NCI-H2227 (cell line): ENCODE measurements at regions not wholly inside any gene's neighbourhood (a gene's known extent, or its start where the extent isn't known, plus 50 kb on each side); places are given as distances from the start of the nearest gene placed in this dataset.
A peak's percentile ranks its signal among the peaks of the same experiment; 100 is the strongest.

Source experiments
- DNase-seq: peaks from one replicate; lab custom pipeline; 2025; ENCODE audit not compliant: unreplicated experiment; lab: John Stamatoyannopoulos, UW

DNA sequence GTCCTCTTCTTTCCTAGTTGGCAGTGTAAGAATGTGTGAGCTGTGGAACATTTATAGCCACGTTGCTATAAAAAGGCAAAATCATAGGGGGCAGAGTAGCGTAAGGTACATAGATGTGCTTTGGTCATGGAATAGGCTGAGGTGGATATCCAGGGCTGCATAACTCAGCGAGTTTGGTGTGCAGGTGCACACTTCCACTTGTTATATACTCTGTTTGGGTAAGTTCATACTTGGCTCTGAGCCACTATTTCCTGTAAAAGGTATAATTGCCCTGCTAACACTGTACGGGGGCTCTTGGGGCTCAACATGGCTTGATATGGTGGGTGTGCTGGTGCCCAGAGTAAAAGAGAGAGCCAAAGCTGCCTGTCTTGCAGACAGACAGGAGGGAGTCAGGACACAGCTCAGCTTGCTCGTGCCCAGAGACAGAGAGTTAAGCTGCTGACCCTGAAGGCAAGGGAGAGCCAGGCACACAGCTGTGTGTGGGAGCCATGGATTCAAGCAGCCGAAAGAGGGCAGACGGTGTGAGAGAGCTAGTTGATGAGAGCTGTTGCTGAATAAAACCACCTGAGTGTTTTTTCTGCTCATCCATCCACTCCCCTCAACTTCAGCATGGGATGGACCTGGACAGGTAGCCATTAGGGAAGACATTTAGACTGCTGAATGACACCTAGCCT lies 126.7 kb downstream of the DKK1 start:
- DNase-seq: peak; percentile 26

DNA sequence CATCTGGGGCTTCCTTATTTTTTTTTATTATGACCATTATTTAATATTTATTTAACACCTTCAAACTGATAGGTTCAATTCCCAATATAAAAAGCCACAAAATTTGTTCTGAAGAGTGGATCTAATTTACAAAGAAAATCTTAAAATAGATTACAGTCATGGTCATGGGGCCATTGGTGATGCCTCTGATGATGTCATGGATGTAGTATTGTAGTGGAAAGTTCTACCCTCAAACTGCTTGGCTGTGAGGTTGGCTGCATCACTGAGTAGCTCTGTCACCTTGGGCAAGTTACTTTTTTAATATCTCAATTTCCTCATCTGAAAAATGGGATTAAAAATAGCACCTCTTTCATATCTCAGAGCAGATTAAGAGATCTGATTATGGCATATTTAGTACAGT lies 128.5 kb downstream of the DKK1 start:
- DNase-seq: no peak

DNA sequence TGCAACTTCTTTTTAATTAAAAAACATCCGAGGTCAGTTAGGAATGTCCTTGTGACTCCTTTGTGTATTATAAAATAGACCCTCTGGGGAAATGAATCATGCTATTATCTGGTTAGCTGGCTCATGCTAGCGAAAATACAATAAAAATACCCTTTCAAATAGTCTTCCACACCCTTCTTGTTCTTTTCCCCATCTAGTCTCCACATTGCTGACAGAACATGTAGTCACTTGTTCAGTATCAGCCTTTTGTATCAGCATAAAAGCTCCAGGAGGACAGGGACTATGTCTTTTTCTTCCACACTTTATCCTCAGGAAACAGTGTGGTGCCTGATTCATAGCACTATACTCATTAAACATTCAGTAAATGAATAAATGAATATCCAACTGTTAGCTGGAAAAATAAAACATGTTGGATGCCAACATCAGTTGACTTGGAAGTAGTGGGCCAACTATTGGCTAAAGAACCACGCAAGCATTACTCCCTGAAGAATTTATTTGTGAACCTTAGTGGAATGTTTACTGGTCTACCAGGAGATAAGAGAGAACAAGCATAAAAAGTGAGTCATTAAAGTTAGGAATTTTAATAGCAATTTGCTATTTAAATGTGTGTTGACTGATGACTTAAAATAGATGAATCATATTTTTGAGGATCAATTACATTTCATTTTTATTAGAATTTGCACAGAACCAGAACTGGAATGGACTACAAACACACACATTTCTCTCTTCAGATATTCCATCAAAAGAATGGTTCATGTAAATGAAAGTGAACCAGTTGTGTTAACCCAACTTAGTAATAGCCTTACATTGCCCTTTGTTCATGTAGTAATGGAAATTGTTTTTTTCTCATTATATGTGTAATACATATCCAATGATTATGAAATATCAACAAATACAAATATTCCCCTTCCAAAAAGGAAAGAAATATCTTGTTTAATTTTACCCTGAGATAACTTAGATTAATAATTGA lies 129.6 kb downstream of the DKK1 start:
- no peak for DNase-seq

DNA sequence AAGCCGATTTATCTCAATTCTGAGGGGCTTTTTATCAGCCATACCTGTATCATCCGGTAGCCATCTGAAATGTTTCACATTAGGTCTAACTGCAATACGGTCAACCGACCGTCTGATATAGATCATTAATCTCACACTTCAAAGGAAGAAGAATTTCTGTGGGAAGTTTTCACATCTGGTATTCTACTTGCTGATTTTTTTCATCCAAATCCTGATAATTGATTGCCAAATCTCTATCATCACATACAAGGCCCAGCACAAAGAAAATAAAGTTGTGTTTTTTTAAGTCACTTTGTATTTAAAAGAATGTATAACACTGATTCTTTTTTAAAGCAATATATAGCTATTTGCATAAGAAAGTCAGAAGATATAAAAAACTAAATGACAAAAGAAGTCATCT lies 132.3 kb downstream of the DKK1 start:
- no peak for DNase-seq

DNA sequence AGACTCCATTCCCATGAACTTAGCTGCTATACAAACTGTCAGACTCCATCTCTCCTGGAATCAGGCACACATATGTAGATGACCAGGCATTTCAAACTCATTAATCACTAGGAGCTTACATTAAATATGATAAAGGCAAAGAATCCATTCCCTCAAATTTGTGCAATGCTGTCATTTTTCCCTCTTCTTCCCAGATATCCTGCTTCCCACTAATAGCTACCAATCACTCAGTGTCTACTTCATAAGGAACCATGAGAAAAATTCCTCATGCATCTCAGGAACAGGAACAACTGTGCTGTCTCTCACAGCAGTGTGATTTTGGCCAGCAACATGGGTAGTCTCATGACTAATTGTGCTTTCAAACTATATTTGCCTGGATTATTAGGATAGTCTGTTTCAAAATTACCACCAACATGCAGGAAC lies 133.9 kb downstream of the DKK1 start:
- DNase-seq: no peak

DNA sequence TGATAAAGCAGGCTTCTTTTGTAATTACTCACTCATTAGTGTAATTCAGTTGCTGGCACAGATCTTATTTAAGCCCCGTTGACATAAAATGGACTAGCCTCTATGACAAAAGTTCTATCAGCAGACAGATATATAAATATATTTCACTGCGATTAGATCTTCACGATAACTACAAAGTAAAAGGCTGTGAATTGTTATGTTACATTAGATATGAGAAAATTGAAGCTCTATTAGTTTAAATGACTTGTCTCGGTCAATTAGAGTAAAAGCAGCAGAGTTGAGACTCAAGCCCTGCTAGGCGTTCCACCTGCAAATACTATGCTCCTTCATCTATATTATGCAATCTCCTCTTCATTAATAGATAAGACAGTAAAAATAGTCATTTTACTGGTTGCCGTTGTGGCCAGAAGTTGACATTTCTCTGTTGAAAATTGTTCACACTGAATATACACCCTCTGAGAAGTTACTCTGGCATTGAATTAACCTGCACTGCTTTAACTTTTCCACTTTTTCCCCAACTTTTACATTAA lies 136.7 kb downstream of the DKK1 start:
- DNase-seq: no peak

DNA sequence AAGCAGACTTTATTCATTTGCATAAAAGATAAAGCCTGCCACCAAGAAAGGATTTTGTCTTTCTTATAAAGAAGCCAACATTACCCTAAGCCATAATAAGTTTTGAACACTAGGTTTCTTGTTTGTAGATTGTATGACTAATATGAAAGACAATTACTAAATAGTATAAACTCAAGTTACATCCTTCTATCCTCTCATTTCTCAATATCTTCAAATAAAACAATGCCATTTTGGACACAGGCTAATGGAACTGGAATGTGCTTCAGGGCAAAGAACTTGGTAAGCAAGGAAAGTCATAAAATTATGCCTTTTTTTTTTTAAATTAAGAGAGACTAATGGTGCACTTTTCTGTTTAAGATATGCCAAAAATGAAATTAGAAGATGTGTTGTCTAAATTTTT lies 137.7 kb downstream of the DKK1 start:
- no peak for DNase-seq

DNA sequence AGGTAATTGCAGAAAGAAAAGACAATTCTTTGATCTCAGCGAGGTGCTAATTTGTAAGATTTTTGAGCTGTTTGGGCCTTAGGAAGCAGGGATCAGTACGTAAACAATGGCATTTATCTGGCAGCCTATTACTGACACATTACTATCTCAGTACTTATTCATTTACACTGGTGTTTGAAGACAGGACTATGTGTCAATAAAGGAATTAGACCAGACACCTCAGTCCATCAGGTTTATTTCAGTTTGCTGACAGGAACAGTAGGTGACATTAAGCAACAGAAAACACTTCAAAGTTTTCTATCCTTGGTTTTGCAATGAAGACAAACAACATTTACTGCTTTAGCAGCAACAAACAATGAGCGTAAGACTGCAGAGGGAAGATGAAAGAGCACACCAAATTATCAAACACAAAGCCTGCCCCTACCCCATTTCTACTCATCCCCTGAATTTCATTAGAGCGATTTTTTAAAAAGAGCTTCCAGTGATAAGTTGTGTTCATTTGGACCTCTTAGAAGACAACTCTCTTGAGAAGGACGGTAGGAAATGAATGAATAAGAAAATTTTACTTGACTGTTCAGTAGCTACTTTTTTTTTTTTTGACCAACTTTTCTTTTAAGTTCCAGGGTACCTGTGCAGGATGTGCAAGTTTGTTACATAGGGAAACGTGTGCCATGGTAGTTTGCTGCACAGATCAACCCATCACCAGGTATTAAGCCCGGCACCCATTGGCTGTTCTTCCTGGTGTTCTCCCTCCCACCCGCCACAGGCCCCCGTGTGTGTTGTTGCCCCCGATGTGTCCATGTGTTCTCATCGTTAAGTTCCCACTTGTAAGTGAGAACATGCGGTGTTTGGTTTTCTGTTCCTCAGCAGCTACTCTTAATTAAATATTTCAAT lies 138.8 kb downstream of the DKK1 start:
- no peak for DNase-seq

DNA sequence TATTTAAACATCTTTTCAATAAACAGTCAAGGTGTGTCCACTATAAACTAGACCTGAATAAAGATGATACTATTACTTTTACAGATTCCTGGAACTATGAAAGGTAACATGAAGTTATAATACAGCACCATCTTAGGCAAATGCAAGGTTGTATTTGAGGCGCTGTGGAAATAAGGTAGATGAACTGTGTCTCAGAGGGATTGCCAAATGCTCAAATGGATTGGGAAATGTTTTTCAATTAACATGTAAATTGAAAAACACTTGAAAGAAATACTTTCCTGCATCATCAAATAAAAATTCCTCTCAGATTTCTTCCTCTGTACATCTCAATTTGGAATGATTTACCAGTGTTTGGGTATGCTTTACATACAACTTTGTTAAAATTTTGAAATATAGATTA lies 139.4 kb downstream of the DKK1 start:
- DNase-seq: no peak

DNA sequence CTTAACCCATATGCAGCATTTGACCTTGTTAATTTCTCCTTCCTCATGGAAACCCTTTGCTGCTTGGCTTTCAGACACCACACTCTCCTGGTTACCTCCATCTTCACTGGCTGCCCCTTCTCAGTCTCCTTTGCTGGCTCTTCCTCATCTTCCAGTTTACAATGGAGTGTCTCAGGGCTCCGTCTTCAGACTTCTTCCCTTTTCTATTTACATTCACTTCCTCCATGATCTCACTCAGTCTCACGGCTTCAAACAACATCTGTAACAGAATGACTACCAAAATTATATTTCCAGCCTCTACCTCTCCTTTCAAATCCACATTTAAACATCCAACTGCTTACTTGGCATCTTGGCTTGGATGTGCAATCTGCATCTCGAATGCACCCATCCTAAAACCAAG lies 140.4 kb downstream of the DKK1 start:
- DNase-seq: no peak

DNA sequence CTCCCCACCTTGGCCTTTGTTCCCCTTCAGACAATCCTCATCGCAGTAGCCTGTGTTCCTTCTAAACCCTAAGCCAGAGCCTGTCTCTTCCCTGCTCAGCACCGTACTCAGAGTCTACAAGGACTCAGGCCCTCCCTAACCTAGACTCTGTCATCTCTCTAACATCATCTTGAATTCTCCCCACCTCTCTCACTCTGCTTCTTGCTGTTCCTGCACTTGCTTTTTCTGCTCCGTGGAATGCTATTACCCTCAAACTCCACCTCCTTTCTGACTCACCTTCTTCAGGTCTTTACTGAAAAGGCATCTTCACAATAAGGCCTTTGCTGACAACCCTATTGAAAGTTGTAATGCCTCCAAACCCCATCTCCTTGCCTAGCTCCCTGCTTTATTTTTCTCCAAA lies 141.0 kb downstream of the DKK1 start:
- DNase-seq: no peak

DNA sequence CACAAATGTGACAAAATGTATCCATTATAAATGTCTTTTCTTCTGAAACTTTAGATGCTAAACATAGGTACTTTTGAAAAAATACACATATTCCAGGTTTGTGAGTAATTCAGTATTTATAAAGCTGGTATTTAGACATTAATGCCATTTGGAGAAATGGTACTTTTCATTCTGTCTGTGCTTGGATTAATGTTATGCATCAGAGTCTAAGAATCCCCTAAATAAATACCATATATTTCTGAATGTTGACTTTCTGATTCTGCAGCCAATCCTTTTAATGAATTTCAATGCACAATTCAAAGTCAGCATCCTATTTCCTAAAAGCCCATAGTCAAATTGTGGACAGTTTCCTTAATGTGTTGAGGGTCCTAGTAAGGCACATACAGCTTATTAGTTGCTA lies 145.0 kb downstream of the DKK1 start:
- no peak for DNase-seq

DNA sequence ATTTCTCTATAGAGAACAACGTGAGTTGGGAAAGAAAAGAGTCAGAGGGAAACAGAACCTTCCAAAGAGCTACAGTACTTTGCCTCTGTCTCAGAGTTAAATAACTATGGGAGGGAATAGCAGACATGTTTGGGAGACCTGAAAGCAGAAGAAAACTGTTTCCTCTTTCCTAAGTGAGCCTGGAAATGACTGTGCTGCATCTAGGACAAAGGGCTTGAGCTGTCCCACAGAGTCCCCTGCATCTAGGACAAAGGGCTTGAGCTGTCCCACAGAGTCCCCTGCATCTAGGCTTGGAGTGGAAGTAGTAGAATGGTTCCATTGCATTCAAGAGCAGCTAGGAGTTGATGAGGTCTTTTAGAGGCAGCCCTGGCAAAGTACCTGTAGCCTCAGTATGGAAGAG lies 149.7 kb downstream of the DKK1 start:
- no peak for DNase-seq

DNA sequence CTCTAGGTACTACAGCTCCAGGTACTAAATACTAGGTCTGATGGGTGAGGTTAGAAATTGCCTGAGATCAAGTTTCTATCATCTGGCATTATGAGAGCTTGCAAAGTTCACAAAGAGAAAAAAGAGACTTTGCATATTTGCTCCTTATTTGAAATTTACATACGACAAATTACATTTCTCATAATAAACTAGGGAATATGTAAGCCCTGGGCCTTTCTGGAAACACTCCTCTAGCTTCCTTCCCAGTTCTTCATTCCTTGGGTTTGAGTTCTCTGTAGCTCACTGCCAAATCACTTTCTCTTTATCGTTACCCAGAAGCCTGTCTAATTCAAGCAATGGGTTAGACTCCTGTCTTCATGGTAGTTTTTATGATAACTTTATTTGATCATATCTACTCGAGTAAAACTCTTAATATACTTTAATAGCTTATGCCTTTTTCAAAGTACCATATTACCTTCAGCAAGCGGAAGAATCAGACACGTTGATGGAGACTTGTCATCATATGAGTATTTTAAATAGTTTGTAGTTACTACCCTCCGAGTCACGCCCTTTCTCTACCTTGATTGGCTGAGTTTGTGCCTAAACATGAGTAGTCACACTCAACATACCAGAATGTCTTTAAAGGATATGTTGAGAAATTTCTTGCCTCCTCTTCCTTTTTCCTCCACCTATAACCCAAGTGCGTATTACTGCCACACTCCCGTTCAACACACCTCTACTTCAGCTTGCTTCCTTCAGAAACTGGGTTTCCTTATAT lies 150.5 kb downstream of the DKK1 start:
- DNase-seq: no peak

DNA sequence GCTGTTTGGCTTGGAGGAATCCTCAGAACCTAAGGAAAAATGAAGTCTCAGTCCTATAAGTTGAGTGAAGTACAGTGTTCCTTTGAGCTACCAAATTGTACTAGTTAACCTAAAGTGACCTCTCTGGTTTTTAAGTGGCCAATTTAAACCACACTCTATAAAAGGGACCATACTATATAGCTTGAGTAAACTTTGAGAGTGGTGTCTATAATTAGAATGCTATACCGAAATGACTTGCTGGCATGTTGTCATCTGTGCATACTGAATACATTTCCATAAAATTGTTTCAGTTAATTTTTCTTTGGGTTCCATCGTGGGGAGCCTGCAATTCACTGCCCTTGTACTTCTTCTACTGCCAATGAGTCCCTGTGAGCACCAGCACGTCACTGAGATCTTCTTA lies 151.1 kb downstream of the DKK1 start:
- DNase-seq: no peak

DNA sequence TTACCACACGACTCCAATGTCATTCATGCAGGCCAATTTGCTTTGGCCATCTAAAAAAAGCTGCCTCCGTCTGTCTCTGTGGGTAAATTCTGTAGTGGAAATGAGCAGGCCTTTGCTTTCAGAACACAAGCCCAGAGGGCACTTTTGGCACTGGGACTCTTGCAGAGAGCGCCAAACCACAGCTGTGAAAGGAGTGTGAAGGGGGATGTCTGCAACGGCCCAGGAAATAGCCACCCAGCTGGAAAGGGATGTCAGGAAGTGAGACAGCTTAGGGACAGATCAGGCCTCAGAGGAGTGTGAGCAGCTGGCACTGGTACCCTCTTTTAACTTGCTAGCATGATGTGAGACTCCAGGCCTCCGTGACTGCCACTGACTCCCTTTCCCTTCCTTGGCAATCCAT lies 152.4 kb downstream of the DKK1 start:
- DNase-seq: no peak

DNA sequence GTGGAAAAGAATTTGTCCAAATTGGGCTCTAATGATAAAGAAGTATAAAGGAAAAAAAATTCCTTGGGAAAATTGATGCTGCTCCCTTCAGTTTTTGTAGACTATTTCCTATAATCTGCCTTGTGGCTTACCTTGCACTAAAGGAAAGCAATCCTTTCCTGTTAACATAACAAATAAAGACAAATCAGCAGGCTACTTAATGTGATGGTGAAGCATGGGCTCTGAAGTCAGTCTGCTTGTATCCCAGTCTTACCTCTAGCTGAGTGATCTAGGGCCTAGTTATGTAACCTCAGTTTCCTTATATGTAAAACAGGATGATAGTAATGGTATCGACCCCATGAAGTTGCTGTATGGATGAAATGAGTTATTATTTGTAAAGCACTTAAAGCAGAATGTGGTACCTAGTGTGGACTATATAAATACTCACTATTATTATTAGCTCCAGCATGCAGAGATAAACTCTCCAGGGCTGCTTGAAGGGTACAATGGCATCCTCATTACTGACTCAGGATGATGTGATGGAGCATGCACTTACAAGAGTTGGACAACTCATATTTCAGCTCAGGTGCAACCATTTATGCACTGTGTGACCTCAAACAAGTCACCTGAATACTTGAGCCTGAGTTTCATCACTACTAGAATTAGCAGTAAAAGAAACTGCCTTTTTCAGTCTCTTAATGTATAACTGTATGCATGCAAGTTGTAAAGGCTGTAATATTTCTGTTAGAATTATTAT lies 156.1 kb downstream of the DKK1 start:
- no peak for DNase-seq

DNA sequence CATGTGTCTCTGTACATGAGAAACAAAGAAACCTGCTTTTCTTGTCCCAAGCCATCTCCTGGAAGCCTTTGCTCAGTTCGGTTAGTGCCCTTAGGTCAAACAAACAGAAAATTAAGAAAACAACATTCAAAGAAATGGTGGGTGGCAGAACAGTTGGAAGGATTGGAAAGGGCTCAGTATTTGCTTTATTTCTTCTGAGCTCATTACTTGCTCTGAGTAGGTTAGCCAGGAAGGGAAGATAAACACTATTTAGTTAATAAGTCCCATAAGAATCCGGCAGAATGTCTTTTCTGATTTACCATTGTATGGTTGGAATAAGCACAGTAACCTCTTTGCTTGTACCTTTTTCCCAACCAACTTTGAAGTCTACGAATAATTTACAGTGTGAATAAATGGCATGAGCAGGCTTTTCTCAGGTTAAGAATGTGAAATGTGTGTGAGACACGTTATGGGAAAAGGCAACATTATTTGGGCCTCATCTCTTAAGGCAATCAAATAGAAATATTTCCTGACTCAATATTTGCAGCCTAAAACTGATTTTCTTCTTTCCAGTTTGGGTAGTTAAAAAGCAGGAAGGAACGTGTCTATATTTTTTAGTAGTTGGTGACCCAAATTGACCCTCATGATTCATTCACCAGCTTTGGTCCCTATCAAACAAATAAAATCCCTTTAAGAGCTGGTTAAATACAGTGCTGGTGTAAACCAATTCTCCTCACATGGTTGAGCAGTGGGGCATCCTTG lies 158.5 kb downstream of the DKK1 start:
- DNase-seq: no peak

DNA sequence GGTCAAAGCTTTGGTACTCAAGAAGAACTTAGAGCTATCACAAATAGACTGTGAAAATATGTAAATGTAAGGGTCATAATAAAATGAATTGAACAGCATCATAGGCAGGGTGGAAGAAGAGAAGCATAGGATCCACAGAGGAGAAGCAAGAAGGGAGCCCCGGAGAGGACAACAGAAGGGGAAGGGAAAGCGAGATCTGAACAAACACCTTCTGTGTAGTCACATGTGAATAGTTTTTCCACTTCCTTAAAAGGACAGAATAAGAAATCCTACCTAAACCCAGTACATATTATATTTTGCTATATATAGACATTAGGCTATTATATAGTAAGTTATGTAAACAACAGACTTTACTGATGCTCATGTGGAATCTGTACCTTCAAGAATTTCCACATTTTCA lies 160.2 kb downstream of the DKK1 start:
- no peak for DNase-seq
